HCT116 (cell line): ENCODE measurements at regions not wholly inside any gene's neighbourhood (a gene's known extent, or its start where the extent isn't known, plus 50 kb on each side); places are given as distances from the start of the nearest gene placed in this dataset.

Experiments used
- ATAC-seq: fragments of 200-7000 bp; cut with Tn5 transposase; 2 replicates; pipeline ENCODE4 v1.9.1; 2020; ENCODE audit warnings: mild to moderate bottlenecking, moderate library complexity
- BruUV-seq: library from RNA; stranded (reverse); fragments of 400-500 nt; replicated peaks from 2 replicates; lab custom pipeline; 2021; lab: Mats Ljungman, UMichigan
- CTCF ChIA-PET: fragments of 300-600 bp; sonication (Branson Sonifier 250); formaldehyde crosslinking; loops from one replicate; lab custom pipeline; 2021; ENCODE audit warnings: antibody characterized with exemption; lab: Charles Lee
- POLR2A ChIA-PET: fragments of 300-600, 350-600 bp; sonication (Branson Sonifier 250); formaldehyde crosslinking; loops from one replicate; lab custom pipeline; 2021; ENCODE audit warnings: antibody characterized with exemption; lab: Charles Lee
- RAD21 ChIA-PET, 2 experiments: fragments of 300-600 bp; sonication (Branson Sonifier 250); formaldehyde crosslinking; loops; one replicate each; lab custom pipeline; 2023; ENCODE audit warnings: low total read pairs in 2 of 2; ENCODE audit not compliant: uncharacterized antibody in 2 of 2, unreplicated experiment in 2 of 2, low non-redundant PET in 1 of 2; lab: Charles Lee
- DNase-seq: peaks from one replicate; pipeline ENCODE4 v3.0.0-alpha.2; 2010; ENCODE audit warnings: low read depth, low spot score
- H2AFZ ChIP-seq: fragments of 200-600 bp; shearing (Covaris generic), sonication (generic); 2 replicates; pipeline ENCODE4 v1.6.1; 2017; ENCODE audit warnings: low read depth, mixed run types, mixed read lengths, antibody characterized with exemption, low read length; ENCODE audit not compliant: poor library complexity, severe bottlenecking
- H3K27ac ChIP-seq: 2 replicates; pipeline ENCODE4 v1.5.1; 2012; ENCODE audit warnings: low read depth, low read length
- H3K27me3 ChIP-seq: fragments of 200-600 bp; sonication (generic); 2 replicates; pipeline ENCODE4 v1.6.1; 2016; ENCODE audit warnings: mixed run types, low read length, mixed read lengths; ENCODE audit not compliant: insufficient read depth
- H3K36me3 ChIP-seq, 2 experiments: fragments of 200-500 bp in 1 of 2; fragments of 200-600 bp in 1 of 2; sonication (Bioruptor generic) in 1 of 2; sonication (generic) in 1 of 2; 2 replicates each; pipeline versions ENCODE4 v1.5.1 to v1.6.1; 2014 to 2016; ENCODE audit warnings: low read length in 2 of 2, inconsistent platforms in 1 of 2, mixed read lengths in 1 of 2, mixed run types in 1 of 2; ENCODE audit not compliant: insufficient read depth in 2 of 2, control insufficient read depth in 1 of 2
- H3K4me1 ChIP-seq, 2 experiments: fragments of 200-600 bp in 1 of 2; sonication (generic) in 1 of 2; 2 replicates each; pipeline versions ENCODE4 v1.5.1 to v1.6.1; 2012 to 2017; ENCODE audit warnings: low read length in 2 of 2, inconsistent platforms in 1 of 2, mild to moderate bottlenecking in 1 of 2, mixed read lengths in 1 of 2, mixed run types in 1 of 2, moderate library complexity in 1 of 2; ENCODE audit not compliant: insufficient read depth in 2 of 2, control insufficient read depth in 1 of 2
- H3K4me2 ChIP-seq: fragments of 200-600 bp; sonication (generic); 2 replicates; pipeline ENCODE4 v1.6.1; 2017; ENCODE audit warnings: mixed run types, low read length, mixed read lengths
- H3K4me3 ChIP-seq, 2 experiments: fragments of 200-600 bp in 1 of 2; sonication (generic) in 1 of 2; replicated peaks in 1 of 2; 2 replicates each; pipeline ENCODE4 v1.5.1; 2011 to 2016; ENCODE audit warnings: low read length in 2 of 2, control low read depth in 1 of 2, low read depth in 1 of 2, mild to moderate bottlenecking in 1 of 2, mixed read lengths in 1 of 2, mixed run types in 1 of 2
- H3K79me2 ChIP-seq: fragments of 200-600 bp; sonication (generic); 2 replicates; pipeline ENCODE4 v1.6.1; 2017; ENCODE audit warnings: mild to moderate bottlenecking, mixed run types, low read length, moderate library complexity, mixed read lengths; ENCODE audit not compliant: insufficient read depth
- H3K9ac ChIP-seq: fragments of 200-600 bp; sonication (generic); 2 replicates; pipeline ENCODE4 v1.6.1; 2016; ENCODE audit warnings: low read length, mixed read lengths
- H3K9me2 ChIP-seq: fragments of 200-600 bp; sonication (generic), shearing (Covaris generic); 2 replicates; pipeline ENCODE4 v1.6.1; 2017; ENCODE audit warnings: mixed run types, mild to moderate bottlenecking, moderate library complexity; ENCODE audit not compliant: insufficient read depth
- H3K9me3 ChIP-seq, 2 experiments: fragments of 200-500 bp in 1 of 2; fragments of 200-600 bp in 1 of 2; sonication (Bioruptor generic) in 1 of 2; sonication (generic) in 1 of 2; 2 replicates each; pipeline ENCODE4 v1.6.1; 2014 to 2017; ENCODE audit warnings: low read length in 2 of 2, mixed read lengths in 2 of 2, inconsistent platforms in 1 of 2, low read depth in 1 of 2, mild to moderate bottlenecking in 1 of 2, mixed run types in 1 of 2, moderate library complexity in 1 of 2; ENCODE audit not compliant: control insufficient read depth in 1 of 2, insufficient read depth in 1 of 2
- H4K20me1 ChIP-seq: fragments of 200-600 bp; sonication (generic), shearing (Covaris generic); 2 replicates; pipeline ENCODE4 v1.6.1; 2017; ENCODE audit warnings: mixed run types, mild to moderate bottlenecking, moderate library complexity; ENCODE audit not compliant: insufficient read depth
- EGR1 ChIP-seq: IDR thresholded peaks from 2 replicates; pipeline ENCODE4 v1.6.1; 2012; ENCODE audit warnings: low read depth
- EZH2 ChIP-seq: fragments of 200-600 bp; sonication (generic); IDR thresholded peaks from 2 replicates; pipeline ENCODE4 v1.6.1; 2017; ENCODE audit warnings: antibody characterized with exemption, mixed run types
- FOSL1 ChIP-seq: IDR thresholded peaks from 2 replicates; pipeline ENCODE4 v1.6.1; 2012; ENCODE audit warnings: low read depth
- POLR2A ChIP-seq: IDR thresholded peaks from 2 replicates; pipeline ENCODE4 v1.7.0; 2011; ENCODE audit warnings: borderline replicate concordance; ENCODE audit not compliant: insufficient read depth, insufficient read length; ENCODE audit errors: extremely low read depth
- RAD21 ChIP-seq: IDR thresholded peaks from 2 replicates; pipeline ENCODE4 v1.6.1; 2012; ENCODE audit warnings: low read depth, mild to moderate bottlenecking
- REST ChIP-seq: IDR thresholded peaks from 2 replicates; pipeline ENCODE4 v1.6.1; 2012; ENCODE audit warnings: low read depth
- YY1 ChIP-seq: IDR thresholded peaks from 2 replicates; pipeline ENCODE4 v1.6.1; 2011; ENCODE audit warnings: low read length, low read depth, moderate library complexity, mild to moderate bottlenecking; ENCODE audit not compliant: insufficient replicate concordance; ENCODE audit errors: extremely low read depth
- intact Hi-C: fragments of 100-400 bp; cut with micrococcal nuclease; formaldehyde crosslinking; loops from 2 replicates; pipeline ENCODE4 v1.10.0; 2022

- H3K27ac ChIP-seq = no peak overlapping the region
- H3K4me2 ChIP-seq = no peak overlapping the region
- H3K9me2 ChIP-seq = no peaks in the 10 kb centered on the region
- H3K9me3 ChIP-seq = no peaks in the 10 kb centered on the region
- DNase-seq = no peak
- RAD21 ChIA-PET = no interaction called here
- H2AFZ ChIP-seq = no peak overlapping the region
- BruUV-seq = no TSS peak
- H3K9ac ChIP-seq = no peak overlapping the region
- no peaks in the 10 kb centered on the region for H4K20me1 ChIP-seq
- no peak for TF ChIP-seq EZH2
- POLR2A ChIA-PET = no interaction called here
- no peak for ATAC-seq
- CTCF ChIA-PET = no interaction called here
- intact Hi-C loops = no loop called here
- H3K79me2 ChIP-seq = no peaks in the 10 kb centered on the region
- no peaks in the 10 kb centered on the region for H3K36me3 ChIP-seq
- no peaks in the 10 kb centered on the region for H3K27me3 ChIP-seq
- no peak overlapping the region for H3K4me3 ChIP-seq
- no peaks in the 10 kb centered on the region for H3K4me1 ChIP-seq
Measured at GRCh38 chr21:15241997-15242736, 177.4 kb upstream of the NRIP1 start.

- H3K9me3 ChIP-seq = no peaks in the 10 kb centered on the region
- no peak for DNase-seq
- ATAC-seq = no peak
- H3K79me2 ChIP-seq = no peaks in the 10 kb centered on the region
- H2AFZ ChIP-seq = no peak overlapping the region
- no peaks in the 10 kb centered on the region for H4K20me1 ChIP-seq
- H3K4me1 ChIP-seq = no peaks in the 10 kb centered on the region
- no peak overlapping the region for H3K4me2 ChIP-seq
- intact Hi-C loops = no loop called here
- no TSS peak for BruUV-seq
- H3K27me3 ChIP-seq = no peaks in the 10 kb centered on the region
- ChIA-PET RAD21 (no interaction called here), POLR2A (no interaction called here), CTCF (no interaction called here)
- H3K9ac ChIP-seq = no peak overlapping the region
- no peak overlapping the region for H3K4me3 ChIP-seq
- no peaks in the 10 kb centered on the region for H3K36me3 ChIP-seq
- TF ChIP-seq REST (no peak), YY1 (no peak), POLR2A (no peak), RAD21 (no peak), EGR1 (no peak), FOSL1 (no peak)
- H3K9me2 ChIP-seq = no peaks in the 10 kb centered on the region
- H3K27ac ChIP-seq = no peak overlapping the region
Measured at GRCh38 chr21:15242906-15243305, 178.1 kb upstream of the NRIP1 start.
